HG03457 (cell line): ENCODE measurements at regions not wholly inside any gene's neighbourhood (a gene's known extent, or its start where the extent isn't known, plus 50 kb on each side); places are given as distances from the start of the nearest gene placed in this dataset.

ENCODE experiments used
- ATAC-seq: cut with Tn5 transposase; IDR thresholded peaks from one replicate; pipeline ENCODE4 v1.9.1; 2021; ENCODE audit warnings: moderate number of reproducible peaks; ENCODE audit not compliant: unreplicated experiment

GRCh38 chr15:47383102-47383501 is 334.2 kb upstream of the SEMA6D start:
- no peak for ATAC-seq

GRCh38 chr15:47383801-47384200 is 333.5 kb upstream of the SEMA6D start:
- ATAC-seq = no peak

- ATAC-seq = no peak
Observed at GRCh38 chr15:47384341-47384740, 333.0 kb upstream of the SEMA6D start.

GRCh38 chr15:47384776-47385175 is 332.5 kb upstream of the SEMA6D start:
- ATAC-seq = no peak

GRCh38 chr15:47386459-47386858 is 330.8 kb upstream of the SEMA6D start:
- ATAC-seq = no peak

GRCh38 chr15:47388299-47388698 is 329.0 kb upstream of the SEMA6D start:
- ATAC-seq = no peak

- ATAC-seq = no peak
Observed at GRCh38 chr15:47390208-47390765, 327.0 kb upstream of the SEMA6D start.

- no peak for ATAC-seq
Observed at GRCh38 chr15:47394286-47394809, 323.0 kb upstream of the SEMA6D start.

- no peak for ATAC-seq
Observed at GRCh38 chr15:47395076-47395475, 322.2 kb upstream of the SEMA6D start.

GRCh38 chr15:47397655-47398054 is 319.6 kb upstream of the SEMA6D start:
- ATAC-seq = no peak

- no peak for ATAC-seq
Observed at GRCh38 chr15:47398132-47398531, 319.2 kb upstream of the SEMA6D start.

GRCh38 chr15:47398594-47398993 is 318.7 kb upstream of the SEMA6D start:
- no peak for ATAC-seq

- no peak for ATAC-seq
Observed at GRCh38 chr15:47399100-47399499, 318.2 kb upstream of the SEMA6D start.

GRCh38 chr15:47400603-47401002 is 316.7 kb upstream of the SEMA6D start:
- no peak for ATAC-seq

GRCh38 chr15:47401427-47401826 is 315.9 kb upstream of the SEMA6D start:
- no peak for ATAC-seq

GRCh38 chr15:47402829-47403228 is 314.5 kb upstream of the SEMA6D start:
- no peak for ATAC-seq

GRCh38 chr15:47404877-47405276 is 312.4 kb upstream of the SEMA6D start:
- ATAC-seq = no peak

- ATAC-seq = no peak
Observed at GRCh38 chr15:47405365-47406162, 311.7 kb upstream of the SEMA6D start.

- no peak for ATAC-seq
Observed at GRCh38 chr15:47407692-47408091, 309.6 kb upstream of the SEMA6D start.

GRCh38 chr15:47409038-47409437 is 308.3 kb upstream of the SEMA6D start:
- ATAC-seq = no peak

- no peak for ATAC-seq
Observed at GRCh38 chr15:47409600-47409999, 307.7 kb upstream of the SEMA6D start.

GRCh38 chr15:47410247-47410646 is 307.1 kb upstream of the SEMA6D start:
- no peak for ATAC-seq
